Hematopoietic multipotent progenitor cell treated with erythropoietin and hydrocortisone succinate and interleukin-3 and kit ligand, for 8 days (in vitro differentiated cells): ENCODE measurements at regions not wholly inside any gene's neighbourhood (a gene's known extent, or its start where the extent isn't known, plus 50 kb on each side); places are given as distances from the start of the nearest gene placed in this dataset.

ENCODE experiments used
- DNase-seq: peaks from one replicate; pipeline ENCODE4 v3.0.0-alpha.2; 2015

- no peak for DNase-seq
Measured at GRCh38 chr12:75900226-75900625, 131.3 kb downstream of the PHLDA1 start.

- no peak for DNase-seq
Measured at GRCh38 chr12:75894965-75895754, 136.4 kb downstream of the PHLDA1 start.

GRCh38 chr12:75893765-75894164 is 137.8 kb downstream of the PHLDA1 start:
- no peak for DNase-seq

GRCh38 chr12:75892731-75893408 is 138.7 kb downstream of the PHLDA1 start:
- DNase-seq, result peak; percentile 82

- no peak for DNase-seq
Measured at GRCh38 chr12:75891072-75891471, 140.5 kb downstream of the PHLDA1 start.

- no peak for DNase-seq
Measured at GRCh38 chr12:75890660-75891059, 140.9 kb downstream of the PHLDA1 start.

- no peak for DNase-seq
Measured at GRCh38 chr12:75890141-75890540, 141.4 kb downstream of the PHLDA1 start.

GRCh38 chr12:75888874-75889613 is 142.5 kb downstream of the PHLDA1 start:
- DNase-seq, result no peak

GRCh38 chr12:75888399-75888798 is 143.2 kb downstream of the PHLDA1 start:
- no peak for DNase-seq

- no peak for DNase-seq
Measured at GRCh38 chr12:75887979-75888378, 143.6 kb downstream of the PHLDA1 start.

GRCh38 chr12:75884465-75884985 is 147.1 kb downstream of the PHLDA1 start:
- no peak for DNase-seq

- no peak for DNase-seq
Measured at GRCh38 chr12:75883241-75883640, 148.3 kb downstream of the PHLDA1 start.

- no peak for DNase-seq
Measured at GRCh38 chr12:75882421-75882820, 149.2 kb downstream of the PHLDA1 start.

GRCh38 chr12:75881920-75882319 is 149.7 kb downstream of the PHLDA1 start:
- no peak for DNase-seq

- DNase-seq, result no peak
Measured at GRCh38 chr12:75877763-75878621, 153.6 kb downstream of the PHLDA1 start.

- DNase-seq, result no peak
Measured at GRCh38 chr12:75876832-75877762, 154.5 kb downstream of the PHLDA1 start.

GRCh38 chr12:75874441-75874840 is 157.1 kb downstream of the PHLDA1 start:
- no peak for DNase-seq

GRCh38 chr12:75872762-75873161 is 158.8 kb downstream of the PHLDA1 start:
- DNase-seq, result no peak

GRCh38 chr12:75870878-75871277 is 160.7 kb downstream of the PHLDA1 start:
- no peak for DNase-seq

- DNase-seq, result no peak
Measured at GRCh38 chr12:75868501-75868900, 163.1 kb downstream of the PHLDA1 start.

- no peak for DNase-seq
Measured at GRCh38 chr12:75865315-75865714, 166.3 kb downstream of the PHLDA1 start.
